H9 (cell line): ENCODE measurements at regions not wholly inside any gene's neighbourhood (a gene's known extent, or its start where the extent isn't known, plus 50 kb on each side); places are given as distances from the start of the nearest gene placed in this dataset.

Source experiments
- DNase-seq: peaks from one replicate; pipeline ENCODE4 v3.0.0-alpha.2; 2017
- H2AFZ ChIP-seq: one replicate; pipeline ENCODE4 v1.6.1; 2013; ENCODE audit warnings: mild to moderate bottlenecking, low read length, control low read depth, moderate library complexity
- H2AK5ac ChIP-seq: 2 replicates; pipeline ENCODE4 v1.6.1; 2013; ENCODE audit warnings: low read length, control low read depth, mixed read lengths; ENCODE audit not compliant: insufficient read length
- H2BK120ac ChIP-seq: one replicate; pipeline ENCODE4 v1.6.1; 2013; ENCODE audit warnings: low read depth, mild to moderate bottlenecking, low read length, control low read depth, inconsistent platforms; ENCODE audit not compliant: poor library complexity, severe bottlenecking
- H2BK12ac ChIP-seq: 2 replicates; pipeline ENCODE4 v1.6.1; 2013; ENCODE audit warnings: low read length, control low read depth, mixed read lengths, low read depth; ENCODE audit not compliant: insufficient read length
- H2BK15ac ChIP-seq: 2 replicates; pipeline ENCODE4 v1.6.1; 2013; ENCODE audit warnings: low read depth, low read length, control low read depth
- H2BK20ac ChIP-seq: one replicate; pipeline ENCODE4 v1.6.1; 2013; ENCODE audit warnings: low read depth, mild to moderate bottlenecking, low read length, control low read depth, inconsistent platforms; ENCODE audit not compliant: poor library complexity, severe bottlenecking
- H2BK5ac ChIP-seq: 2 replicates; pipeline ENCODE4 v1.6.1; 2013; ENCODE audit warnings: low read length, control low read depth, mixed read lengths; ENCODE audit not compliant: insufficient read length
- H3K14ac ChIP-seq: 2 replicates; pipeline ENCODE4 v1.6.1; 2013; ENCODE audit warnings: low read length, control low read depth; ENCODE audit not compliant: insufficient read depth
- H3K18ac ChIP-seq: 2 replicates; pipeline ENCODE4 v1.6.1; 2013; ENCODE audit warnings: low read depth, mild to moderate bottlenecking, mixed read lengths, low read length, control low read depth; ENCODE audit not compliant: insufficient read length
- H3K23ac ChIP-seq: 2 replicates; pipeline ENCODE4 v1.6.1; 2013; ENCODE audit warnings: low read length, control low read depth, mixed read lengths, low read depth; ENCODE audit not compliant: insufficient read length
- H3K23me2 ChIP-seq: 2 replicates; pipeline ENCODE4 v1.6.1; 2013; ENCODE audit warnings: low read depth, mild to moderate bottlenecking, mixed read lengths, low read length, control low read depth; ENCODE audit not compliant: insufficient read length, poor library complexity, severe bottlenecking
- H3K27ac ChIP-seq: 2 replicates; pipeline ENCODE4 v1.5.1; 2013; ENCODE audit warnings: low read length, control low read depth, mixed read lengths, low read depth; ENCODE audit not compliant: insufficient read length
- H3K27me3 ChIP-seq: 2 replicates; pipeline ENCODE4 v1.6.1; 2013; ENCODE audit warnings: low read length, control low read depth, inconsistent platforms; ENCODE audit not compliant: insufficient read depth
- H3K4ac ChIP-seq: 2 replicates; pipeline ENCODE4 v1.6.1; 2013; ENCODE audit warnings: low read depth, mild to moderate bottlenecking, control low read depth, inconsistent platforms, low read length, moderate library complexity
- H3K4me1 ChIP-seq: 2 replicates; pipeline ENCODE4 v1.6.1; 2013; ENCODE audit warnings: low read length, control low read depth, inconsistent platforms; ENCODE audit not compliant: insufficient read depth
- H3K4me2 ChIP-seq: 2 replicates; pipeline ENCODE4 v1.6.1; 2013; ENCODE audit warnings: low read length, control low read depth, mixed read lengths; ENCODE audit not compliant: insufficient read length, insufficient read depth
- H3K56ac ChIP-seq: 2 replicates; pipeline ENCODE4 v1.6.1; 2013; ENCODE audit warnings: low read depth, mild to moderate bottlenecking, mixed read lengths, low read length, control low read depth; ENCODE audit not compliant: insufficient read length
- H3K79me1 ChIP-seq: 2 replicates; pipeline ENCODE4 v1.6.1; 2013; ENCODE audit warnings: low read depth, mild to moderate bottlenecking, moderate library complexity, low read length, control low read depth, inconsistent platforms; ENCODE audit not compliant: insufficient read depth, poor library complexity, severe bottlenecking
- H3K79me2 ChIP-seq: 2 replicates; pipeline ENCODE4 v1.6.1; 2013; ENCODE audit warnings: low read length, control low read depth, inconsistent platforms; ENCODE audit not compliant: insufficient read depth
- H3K9ac ChIP-seq: 2 replicates; pipeline ENCODE4 v1.6.1; 2013; ENCODE audit warnings: low read length, control low read depth, mixed read lengths; ENCODE audit not compliant: insufficient read length; ENCODE audit errors: extremely low read depth
- H3K9me3 ChIP-seq: one replicate; pipeline ENCODE4 v1.6.1; 2013; ENCODE audit warnings: low read depth, low read length, inconsistent platforms; ENCODE audit not compliant: control insufficient read depth
- H3T11ph ChIP-seq: one replicate; pipeline ENCODE4 v1.6.1; 2013; ENCODE audit warnings: mild to moderate bottlenecking, low read length, control low read depth, inconsistent platforms
- H4K20me1 ChIP-seq: one replicate; pipeline ENCODE4 v1.6.1; 2013; ENCODE audit not compliant: control insufficient read depth, insufficient read length, insufficient read depth
- H4K5ac ChIP-seq: 2 replicates; pipeline ENCODE4 v1.6.1; 2013; ENCODE audit warnings: low read depth, mild to moderate bottlenecking, mixed read lengths, low read length, control low read depth; ENCODE audit not compliant: insufficient read length
- H4K8ac ChIP-seq: replicated peaks from 2 replicates; pipeline ENCODE4 v1.6.1; 2013; ENCODE audit warnings: low read length, control low read depth, mixed read lengths, low read depth; ENCODE audit not compliant: insufficient read length
- H4K91ac ChIP-seq: 2 replicates; pipeline ENCODE4 v1.6.1; 2013; ENCODE audit warnings: low read depth, mild to moderate bottlenecking, moderate library complexity, mixed read lengths, low read length, control low read depth; ENCODE audit not compliant: insufficient read length
- H3K27ac Mint-ChIP-seq, 3 experiments: 2 replicates in 2 of 3; 3 replicates in 1 of 3; pipeline ENCODE4 v1.8.0; 2020 to 2021; ENCODE audit warnings: mixed read lengths in 3 of 3, mild to moderate bottlenecking in 1 of 3, moderate library complexity in 1 of 3
- H3K27me3 Mint-ChIP-seq: 2 replicates; pipeline ENCODE4 v1.8.0; 2021; ENCODE audit warnings: low read depth, mild to moderate bottlenecking, moderate library complexity, mixed read lengths
- H3K36me3 Mint-ChIP-seq, 3 experiments: 2 replicates in 2 of 3; 3 replicates in 1 of 3; pipeline ENCODE4 v1.8.0; 2020 to 2021; ENCODE audit warnings: low read depth in 3 of 3, mixed read lengths in 3 of 3; ENCODE audit not compliant: insufficient read depth in 1 of 3
- H3K4me1 Mint-ChIP-seq, 2 experiments: 2 replicates each; pipeline ENCODE4 v1.8.0; 2020; ENCODE audit warnings: mixed read lengths in 2 of 2
- H3K4me3 Mint-ChIP-seq, 2 experiments: 2 replicates in 1 of 2; 3 replicates in 1 of 2; pipeline ENCODE4 v1.8.0; 2020 to 2021; ENCODE audit warnings: mild to moderate bottlenecking in 2 of 2, mixed read lengths in 2 of 2, moderate library complexity in 1 of 2
- H3K9me3 Mint-ChIP-seq, 2 experiments: 2 replicates in 1 of 2; 3 replicates in 1 of 2; pipeline ENCODE4 v1.8.0; 2020; ENCODE audit warnings: mild to moderate bottlenecking in 2 of 2, mixed read lengths in 2 of 2, moderate library complexity in 1 of 2
- WGBS: extraction: QIAGEN DNeasy Blood & Tissue Kit; methylation state at CpG from one replicate; pipeline ENCODE4 v1.1.7; 2013; ENCODE audit warnings: missing lambda C conversion rate, low lambda C conversion rate, mixed read lengths; ENCODE audit not compliant: insufficient read length; ENCODE audit errors: extremely low coverage; 5-methylcytosine and 5-hydroxymethylcytosine counted together
- TF ChIP-seq, protein P1 (sequence below): fragments of 200-600 bp; sonication (generic); conservative IDR thresholded peaks from 3 replicates; pipeline ENCODE4 v1.8.0; 2021; ENCODE audit warnings: antibody characterized with exemption, mild to moderate bottlenecking

DNA sequence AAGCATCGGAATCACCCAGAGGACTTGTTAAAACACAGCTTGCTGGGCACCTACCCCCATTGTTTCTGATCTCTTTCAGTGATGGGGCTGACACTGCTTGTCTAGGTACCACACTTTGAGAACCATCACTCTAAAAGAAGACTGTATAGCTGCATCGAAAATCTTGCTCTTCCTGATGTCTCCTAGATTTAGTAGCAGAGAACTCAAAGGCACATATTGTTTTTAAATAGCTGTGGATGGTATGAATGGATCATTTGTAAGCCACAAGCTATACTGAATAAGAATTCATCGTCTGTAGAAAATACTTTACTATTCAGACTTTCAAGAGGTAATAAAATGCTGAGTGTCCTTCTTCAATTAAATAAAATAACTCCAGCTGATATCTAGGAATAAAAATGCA, 405.4 kb downstream of the ANKRD50 start:
- no peak overlapping the region for H3K18ac ChIP-seq
- H2BK5ac ChIP-seq, result no peak overlapping the region
- Mint-ChIP-seq H3K36me3 (peaks cover 0 to under 1% (median 0%) of the 10 kb centered on the region in 3 experiments; a peak in 2 of 7 replicates), H3K27me3 (no peaks in the 10 kb centered on the region), H3K4me3 (no peak overlapping the region), H3K4me1 (peaks cover 5 to 7% of the 10 kb centered on the region in 2 experiments), H3K9me3 (no peaks in the 10 kb centered on the region), H3K27ac (no peak overlapping the region)
- H3K14ac ChIP-seq, result no peak overlapping the region
- H3K23ac ChIP-seq, result no peak overlapping the region
- no peak overlapping the region for H3K27ac ChIP-seq
- no peaks in the 10 kb centered on the region for H3K27me3 ChIP-seq
- DNase-seq, result no peak
- no peaks in the 10 kb centered on the region for H3K79me2 ChIP-seq
- no peak overlapping the region for H3T11ph ChIP-seq
- no peak overlapping the region for H2BK15ac ChIP-seq
- no peak overlapping the region for H4K5ac ChIP-seq
- no peak overlapping the region for H3K9ac ChIP-seq
- H2AK5ac ChIP-seq, result no peak overlapping the region
- H2AFZ ChIP-seq, result no peak overlapping the region
- no peaks in the 10 kb centered on the region; the same call in 1 of the 2 replicates for H3K4me1 ChIP-seq
- no peak overlapping the region for H2BK12ac ChIP-seq
- no peak overlapping the region for H4K8ac ChIP-seq
- TF ChIP-seq, protein P1, sequence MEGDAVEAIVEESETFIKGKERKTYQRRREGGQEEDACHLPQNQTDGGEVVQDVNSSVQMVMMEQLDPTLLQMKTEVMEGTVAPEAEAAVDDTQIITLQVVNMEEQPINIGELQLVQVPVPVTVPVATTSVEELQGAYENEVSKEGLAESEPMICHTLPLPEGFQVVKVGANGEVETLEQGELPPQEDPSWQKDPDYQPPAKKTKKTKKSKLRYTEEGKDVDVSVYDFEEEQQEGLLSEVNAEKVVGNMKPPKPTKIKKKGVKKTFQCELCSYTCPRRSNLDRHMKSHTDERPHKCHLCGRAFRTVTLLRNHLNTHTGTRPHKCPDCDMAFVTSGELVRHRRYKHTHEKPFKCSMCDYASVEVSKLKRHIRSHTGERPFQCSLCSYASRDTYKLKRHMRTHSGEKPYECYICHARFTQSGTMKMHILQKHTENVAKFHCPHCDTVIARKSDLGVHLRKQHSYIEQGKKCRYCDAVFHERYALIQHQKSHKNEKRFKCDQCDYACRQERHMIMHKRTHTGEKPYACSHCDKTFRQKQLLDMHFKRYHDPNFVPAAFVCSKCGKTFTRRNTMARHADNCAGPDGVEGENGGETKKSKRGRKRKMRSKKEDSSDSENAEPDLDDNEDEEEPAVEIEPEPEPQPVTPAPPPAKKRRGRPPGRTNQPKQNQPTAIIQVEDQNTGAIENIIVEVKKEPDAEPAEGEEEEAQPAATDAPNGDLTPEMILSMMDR, result no peak
- no peak overlapping the region for H3K56ac ChIP-seq
- no peaks in the 10 kb centered on the region for H4K20me1 ChIP-seq
- no peaks in the 10 kb centered on the region for H3K23me2 ChIP-seq
- H3K4me2 ChIP-seq, result no peak overlapping the region
- no peak overlapping the region for H4K91ac ChIP-seq
- H3K9me3 ChIP-seq, result no peaks in the 10 kb centered on the region
- no peaks in the 10 kb centered on the region for H3K79me1 ChIP-seq
- no peak overlapping the region for H2BK120ac ChIP-seq
- H3K4ac ChIP-seq, result no peak overlapping the region
- no peak overlapping the region for H2BK20ac ChIP-seq
- WGBS, result no CpG with 5 or more reads among the region's 3 CpGs
